ENCODE measurements at regions not wholly inside any gene's neighbourhood (a gene's known extent, or its start where the extent isn't known, plus 50 kb on each side); places are given as distances from the start of the nearest gene placed in this dataset.

DNA sequence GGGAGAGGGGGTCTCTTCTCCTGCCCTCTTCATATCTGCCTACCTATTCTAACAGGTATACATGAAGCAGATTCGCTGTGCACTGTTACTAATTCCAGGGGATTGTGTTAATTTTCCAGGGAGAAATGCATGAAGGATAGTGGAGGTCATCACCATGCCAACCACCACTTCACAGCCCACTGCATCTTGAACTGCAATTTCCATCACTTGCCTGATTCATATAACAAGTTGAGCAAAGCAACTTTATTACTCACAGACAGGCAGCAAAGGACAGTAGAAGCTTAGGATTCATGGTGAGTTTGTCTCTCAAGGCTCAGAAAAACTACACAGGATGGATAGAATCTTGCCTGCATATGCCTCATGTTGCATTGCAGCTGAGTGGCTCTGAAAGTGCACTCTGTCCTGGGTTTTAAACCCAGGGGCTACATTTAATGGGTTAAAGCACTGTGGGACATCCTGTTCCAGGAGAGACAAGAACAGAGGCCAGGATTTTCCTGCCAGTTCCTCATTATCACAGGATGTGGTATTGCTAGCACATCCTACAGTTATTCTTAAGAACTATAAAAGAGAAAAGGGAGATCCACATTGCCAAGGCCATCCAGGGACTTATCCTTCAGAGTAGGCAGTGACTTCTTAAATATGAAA, 136.9 kb upstream of the PRSS1 start:
- TF ChIP-seq, protein P1, sequence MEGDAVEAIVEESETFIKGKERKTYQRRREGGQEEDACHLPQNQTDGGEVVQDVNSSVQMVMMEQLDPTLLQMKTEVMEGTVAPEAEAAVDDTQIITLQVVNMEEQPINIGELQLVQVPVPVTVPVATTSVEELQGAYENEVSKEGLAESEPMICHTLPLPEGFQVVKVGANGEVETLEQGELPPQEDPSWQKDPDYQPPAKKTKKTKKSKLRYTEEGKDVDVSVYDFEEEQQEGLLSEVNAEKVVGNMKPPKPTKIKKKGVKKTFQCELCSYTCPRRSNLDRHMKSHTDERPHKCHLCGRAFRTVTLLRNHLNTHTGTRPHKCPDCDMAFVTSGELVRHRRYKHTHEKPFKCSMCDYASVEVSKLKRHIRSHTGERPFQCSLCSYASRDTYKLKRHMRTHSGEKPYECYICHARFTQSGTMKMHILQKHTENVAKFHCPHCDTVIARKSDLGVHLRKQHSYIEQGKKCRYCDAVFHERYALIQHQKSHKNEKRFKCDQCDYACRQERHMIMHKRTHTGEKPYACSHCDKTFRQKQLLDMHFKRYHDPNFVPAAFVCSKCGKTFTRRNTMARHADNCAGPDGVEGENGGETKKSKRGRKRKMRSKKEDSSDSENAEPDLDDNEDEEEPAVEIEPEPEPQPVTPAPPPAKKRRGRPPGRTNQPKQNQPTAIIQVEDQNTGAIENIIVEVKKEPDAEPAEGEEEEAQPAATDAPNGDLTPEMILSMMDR (IDR thresholded peaks at IDR 0.05), result no peak
- TF ChIP-seq POLR2A (IDR thresholded peaks at IDR 0.05), result no peak

Data from testis (tissue), 2 donors.